Right hindlimb (tissue), 1 donor: ENCODE measurements at regions not wholly inside any gene's neighbourhood (a gene's known extent, or its start where the extent isn't known, plus 50 kb on each side); places are given as distances from the start of the nearest gene placed in this dataset.

Source experiments
- DNase-seq: peaks from one replicate; pipeline ENCODE4 v3.0.0-alpha.2; 2018

DNA sequence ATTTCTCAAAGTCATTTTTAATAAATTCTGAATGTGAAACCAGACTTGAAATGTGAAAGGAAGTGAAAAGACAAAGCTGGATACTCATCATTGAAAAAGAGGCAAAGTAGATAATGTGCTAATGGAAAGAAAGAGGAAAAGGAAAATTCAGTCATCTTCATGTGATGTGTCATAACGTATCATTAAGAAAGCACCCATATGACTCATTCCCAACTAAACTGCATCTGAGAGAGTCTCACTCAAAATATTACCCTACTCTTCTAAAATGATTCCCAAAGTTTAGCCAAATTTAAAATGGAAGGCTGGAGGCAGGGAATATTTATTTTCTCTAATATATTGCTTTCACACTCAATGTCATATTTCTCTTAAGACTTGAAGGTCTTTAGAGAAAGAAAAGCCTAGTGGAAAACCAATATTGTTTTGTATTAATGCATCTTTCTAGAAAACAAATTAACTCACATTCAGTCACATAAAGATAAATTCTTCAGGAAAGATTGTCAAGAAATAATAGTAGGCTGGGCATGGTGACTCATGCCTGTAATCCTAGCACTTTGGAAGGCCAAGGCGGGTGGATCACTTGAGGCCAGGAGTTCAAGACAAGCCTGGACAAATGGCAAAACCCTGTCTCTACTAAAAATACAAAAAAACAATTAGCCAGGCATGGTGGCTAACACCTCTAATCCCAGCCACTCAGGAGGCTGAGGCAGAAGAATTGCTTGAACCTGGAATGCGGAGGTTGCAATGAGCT lies 129.9 kb downstream of the SLC30A10 start:
- DNase-seq, result no peak

DNA sequence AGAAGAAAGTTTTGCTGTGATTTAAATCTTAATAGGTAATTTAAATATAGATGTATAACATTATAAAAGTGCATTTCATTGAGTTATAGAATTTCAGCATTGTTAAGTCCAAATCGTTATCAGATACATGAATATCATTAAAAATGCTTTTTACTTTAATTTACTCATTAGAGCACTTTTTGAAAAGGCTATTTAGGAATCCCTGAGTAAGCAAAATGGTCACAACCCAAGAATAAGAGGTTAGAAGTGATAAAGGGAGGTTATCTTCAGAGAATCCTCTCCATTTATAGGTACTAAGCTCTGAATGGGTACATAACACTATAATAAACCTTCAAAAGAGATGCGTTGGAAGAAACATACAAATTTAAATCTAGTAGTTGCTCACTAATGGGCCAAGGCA lies 130.7 kb downstream of the SLC30A10 start:
- DNase-seq, result no peak

DNA sequence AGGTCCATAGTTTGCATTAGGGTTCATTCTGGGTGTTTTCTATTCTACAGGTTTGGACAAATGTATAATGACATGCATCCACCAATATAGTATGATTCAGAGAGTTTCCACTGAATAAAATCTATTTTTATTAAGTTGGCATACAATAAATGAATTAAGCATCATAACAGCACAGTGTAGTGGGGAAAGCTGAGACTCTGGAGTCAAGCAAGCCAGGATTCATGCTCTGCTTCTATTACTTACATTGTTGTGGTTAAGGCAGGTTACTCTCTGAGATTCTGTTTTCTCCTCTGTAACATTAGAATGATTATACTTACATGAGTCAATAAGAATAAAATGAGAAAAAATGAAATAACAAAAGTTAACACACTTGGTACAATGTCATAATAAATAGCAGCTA lies 131.3 kb downstream of the SLC30A10 start:
- no peak for DNase-seq

DNA sequence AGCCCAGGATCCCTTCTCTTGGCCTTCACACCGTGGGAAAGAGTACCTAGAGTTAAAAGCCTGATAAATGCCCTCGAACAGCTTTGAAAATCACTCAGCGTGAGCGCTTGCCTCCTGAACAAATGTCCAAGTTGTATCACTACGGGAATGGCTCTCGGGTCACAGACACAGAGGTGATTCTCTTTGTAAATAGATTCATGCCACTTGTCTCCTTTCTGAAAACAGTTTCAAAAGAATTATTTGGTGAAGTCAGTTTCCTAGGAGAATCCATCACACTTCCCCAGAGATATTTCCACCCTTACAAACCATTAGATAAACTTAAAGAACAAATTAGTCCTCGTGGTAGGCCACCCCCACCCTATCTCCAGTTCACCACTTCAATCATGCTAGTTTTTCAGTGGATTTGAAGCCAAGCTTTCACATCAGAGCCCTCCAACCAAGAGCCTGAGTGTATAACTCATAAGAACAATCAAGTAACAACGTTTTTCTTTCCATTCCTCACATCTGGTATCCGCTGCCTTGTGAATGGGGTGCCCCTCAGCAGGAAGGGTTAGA lies 132.9 kb downstream of the SLC30A10 start:
- DNase-seq, result no peak

DNA sequence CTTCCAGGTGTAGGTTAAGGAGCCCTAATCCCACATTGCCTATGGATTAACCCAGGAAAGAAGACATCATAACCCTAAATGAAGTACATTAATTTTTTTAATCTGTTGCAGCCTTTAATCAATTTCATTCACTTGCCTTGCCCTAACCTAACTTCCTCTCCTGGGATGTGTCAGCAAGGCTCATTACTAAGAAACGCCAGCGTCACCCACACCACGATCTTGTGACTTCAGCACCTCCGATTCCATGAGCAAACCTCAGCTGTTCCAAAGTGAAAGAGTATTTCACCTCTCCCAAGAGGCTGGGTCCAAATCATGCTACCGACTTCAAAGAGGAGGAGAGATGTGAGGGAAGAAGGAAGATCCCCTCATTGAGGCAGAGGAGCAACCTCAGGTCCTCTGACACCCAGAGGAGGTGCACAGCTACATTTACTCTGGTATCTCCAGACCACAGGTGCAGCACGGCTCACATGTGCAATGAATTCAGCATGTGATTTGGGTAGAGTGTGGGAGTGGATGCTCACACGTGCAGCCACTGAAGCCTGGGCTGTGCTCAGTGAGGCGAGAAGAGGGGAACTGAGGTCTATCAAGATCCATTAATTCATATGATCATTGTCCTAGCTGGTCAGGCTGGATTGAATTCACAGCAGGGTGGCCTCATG lies 134.1 kb downstream of the SLC30A10 start:
- DNase-seq, result no peak

DNA sequence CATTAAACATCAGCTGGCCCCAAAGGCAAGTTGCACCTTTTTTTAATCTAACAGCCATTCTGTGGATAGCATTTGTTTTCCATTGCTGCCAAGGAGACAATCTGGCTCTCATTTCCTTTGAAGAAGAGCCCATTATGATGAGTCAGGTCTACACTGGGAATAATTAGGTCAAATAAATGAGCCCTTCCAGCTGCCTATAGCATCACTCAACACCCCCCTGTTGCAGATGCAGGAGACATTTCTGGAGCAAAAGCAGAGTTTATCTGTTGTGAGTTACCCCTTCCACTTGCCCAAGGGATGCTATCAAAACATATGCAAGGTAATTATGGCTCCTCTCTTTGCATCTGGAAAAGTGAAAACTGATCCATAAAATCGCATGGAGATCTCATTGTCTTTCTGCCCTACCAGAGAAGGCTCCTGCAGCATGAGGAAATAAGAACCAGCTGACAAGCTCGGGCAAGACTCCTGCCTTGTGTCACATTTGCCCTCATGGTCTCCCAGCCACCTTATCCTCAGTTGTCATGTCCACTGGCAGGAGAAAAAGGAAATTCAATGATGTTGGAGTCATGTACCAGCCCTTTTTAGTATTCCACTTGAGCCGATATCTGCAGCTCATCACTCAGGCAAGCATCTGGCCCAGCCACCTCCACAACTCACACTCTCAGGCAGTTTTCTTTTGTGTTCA lies 135.9 kb downstream of the SLC30A10 start:
- peak; percentile 50 for DNase-seq

DNA sequence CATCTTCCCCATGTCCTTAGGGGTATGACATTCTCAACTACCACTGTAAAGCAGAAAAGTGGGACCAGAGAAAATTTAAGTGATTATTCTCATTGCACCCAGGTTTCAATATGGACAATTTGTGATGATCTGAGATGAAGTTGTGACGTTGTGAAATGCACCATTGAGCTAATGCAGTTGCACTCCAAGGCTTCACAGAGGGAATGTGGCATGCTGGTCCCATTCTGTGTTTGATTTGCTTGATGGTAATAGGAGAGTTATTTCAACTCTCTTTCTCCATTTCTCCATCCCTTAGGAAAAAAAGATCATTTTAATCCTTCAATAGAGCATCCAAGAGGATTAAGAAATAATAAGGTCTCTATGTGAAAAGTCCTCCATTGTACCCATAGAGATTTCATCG lies 136.6 kb downstream of the SLC30A10 start:
- no peak for DNase-seq

DNA sequence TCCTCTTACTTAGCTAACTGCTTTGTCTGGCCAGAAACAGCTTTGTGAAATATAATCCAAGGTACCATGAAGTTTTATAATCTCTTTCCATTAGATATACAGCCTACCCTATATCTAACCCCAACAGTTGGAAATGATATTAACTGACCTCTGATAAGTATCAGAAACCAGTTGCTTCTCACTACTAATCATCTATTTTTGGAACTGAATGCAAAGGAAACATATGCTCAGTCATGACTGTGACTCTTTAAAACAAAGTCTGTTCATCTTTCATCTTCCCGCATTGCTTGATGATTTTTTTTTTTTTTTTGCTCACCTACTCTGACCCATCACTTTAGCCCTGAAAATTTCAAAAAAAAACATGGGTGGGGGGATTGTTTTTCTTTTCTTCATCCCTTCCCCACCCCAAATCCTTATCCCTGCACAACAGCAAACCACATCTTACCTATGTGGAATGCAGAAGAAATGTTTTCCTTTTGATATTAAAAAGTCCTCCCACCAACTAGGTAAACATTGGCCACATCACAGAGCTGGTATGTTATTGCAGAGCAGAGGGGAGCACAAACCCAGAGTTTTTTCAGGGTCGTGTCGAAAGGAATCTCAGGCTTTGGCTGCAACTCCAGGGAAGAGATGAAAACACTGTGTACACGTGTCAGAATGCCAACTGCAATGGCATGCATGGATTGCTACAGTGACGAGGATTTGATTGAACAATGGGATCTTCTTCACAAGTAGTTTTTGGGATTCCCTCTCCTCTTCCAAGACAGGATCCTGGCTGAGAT lies 137.3 kb downstream of the SLC30A10 start:
- no peak for DNase-seq

DNA sequence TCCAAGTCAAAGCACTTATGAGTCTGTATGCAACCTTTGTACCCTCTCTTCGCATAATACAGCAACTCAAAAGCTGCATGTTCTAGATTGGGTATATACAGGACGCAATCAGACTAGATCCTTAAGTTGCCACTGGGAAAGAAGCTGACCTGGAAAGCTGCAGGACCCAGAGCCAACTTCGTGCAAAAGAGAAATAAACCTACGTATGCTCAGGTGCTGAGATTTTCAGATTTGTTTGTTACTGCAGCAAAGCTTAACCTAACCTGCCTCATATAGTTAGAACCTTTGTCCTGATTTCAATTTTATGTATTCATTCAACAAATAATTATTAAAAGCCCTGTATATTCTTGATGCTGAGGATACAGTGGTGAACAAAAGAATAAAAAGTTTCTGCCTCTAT lies 139.7 kb downstream of the SLC30A10 start:
- no peak for DNase-seq

DNA sequence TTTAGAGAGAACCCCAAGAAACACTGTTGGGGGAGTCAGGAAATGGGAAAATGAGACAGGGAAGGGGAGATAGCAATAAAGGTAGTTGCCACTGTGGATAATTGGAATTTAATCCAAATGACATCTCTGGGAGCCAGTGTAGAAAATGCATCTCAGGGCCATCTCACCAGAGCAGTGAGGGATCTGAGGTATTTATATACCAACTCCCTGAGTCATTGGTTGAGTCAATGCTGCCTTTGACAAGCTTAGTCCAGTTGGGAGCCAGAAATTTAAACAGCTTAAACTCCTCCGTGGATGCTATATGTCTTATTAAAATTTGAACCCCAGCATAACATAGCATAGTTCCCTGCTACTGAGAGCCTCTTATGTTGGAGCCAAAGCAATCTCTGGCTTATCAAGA lies 140.3 kb downstream of the SLC30A10 start:
- no peak for DNase-seq

DNA sequence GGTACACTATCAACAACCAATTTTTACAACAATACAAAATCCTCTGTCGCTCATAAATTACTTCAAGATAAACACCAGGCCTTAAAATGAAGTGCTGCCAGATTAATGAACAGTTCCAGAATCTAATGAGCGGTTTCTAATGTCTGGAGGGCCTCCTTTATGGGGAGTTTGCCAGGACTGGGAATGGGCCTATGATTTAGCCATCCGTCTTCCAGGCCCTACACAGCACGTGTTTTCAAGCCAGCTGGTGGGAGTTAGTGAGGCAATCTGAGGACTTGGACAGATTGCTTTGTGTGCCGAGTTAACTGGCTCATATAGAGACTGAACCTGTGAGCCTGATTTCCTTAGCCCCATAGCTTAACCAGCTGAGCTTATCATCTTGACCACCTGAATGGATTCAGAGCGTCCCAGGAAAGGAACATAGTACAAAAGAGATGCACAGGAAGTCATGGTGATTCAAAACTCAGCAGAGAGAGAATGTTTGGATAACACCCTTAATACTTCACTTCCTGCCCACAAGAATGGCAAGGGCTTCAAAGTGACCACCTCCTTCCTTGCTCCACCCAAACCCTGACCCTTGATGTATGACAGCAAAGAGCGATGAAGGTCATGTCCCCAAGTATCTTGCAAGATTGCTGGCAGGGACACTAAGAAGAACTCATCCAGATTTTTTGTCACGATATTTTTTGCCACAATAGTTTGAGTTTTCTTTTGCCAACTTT lies 143.5 kb downstream of the SLC30A10 start:
- no peak for DNase-seq

DNA sequence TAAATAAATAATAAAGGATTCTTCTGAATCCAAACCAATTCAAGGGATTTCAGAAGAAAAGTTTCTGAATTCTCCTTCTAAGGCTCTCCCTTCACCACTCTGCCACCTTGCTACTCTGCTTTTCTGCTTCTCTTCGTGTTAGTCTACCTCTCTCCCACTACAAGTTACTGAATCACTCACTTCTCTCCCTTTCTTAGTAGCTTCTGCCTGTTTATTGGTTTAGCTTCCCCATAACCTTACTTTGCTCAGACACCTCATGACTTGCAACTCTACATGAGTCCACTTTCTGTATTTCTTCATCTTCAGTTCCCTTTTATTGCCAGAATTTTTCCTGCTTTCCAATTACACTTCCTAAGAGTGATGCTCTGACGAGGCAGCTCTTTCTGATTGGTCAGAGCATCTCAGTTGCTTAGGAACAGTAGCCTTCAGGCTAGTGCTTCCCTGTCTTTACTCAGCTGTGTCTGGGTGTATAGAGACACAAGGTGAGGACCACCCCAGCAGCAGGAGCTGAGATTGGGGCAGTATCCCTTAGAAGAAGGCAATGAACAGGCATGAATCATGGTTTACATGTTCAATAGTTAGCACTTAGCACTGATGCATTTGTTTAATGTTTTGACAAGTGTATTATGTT lies 144.6 kb downstream of the SLC30A10 start:
- no peak for DNase-seq

DNA sequence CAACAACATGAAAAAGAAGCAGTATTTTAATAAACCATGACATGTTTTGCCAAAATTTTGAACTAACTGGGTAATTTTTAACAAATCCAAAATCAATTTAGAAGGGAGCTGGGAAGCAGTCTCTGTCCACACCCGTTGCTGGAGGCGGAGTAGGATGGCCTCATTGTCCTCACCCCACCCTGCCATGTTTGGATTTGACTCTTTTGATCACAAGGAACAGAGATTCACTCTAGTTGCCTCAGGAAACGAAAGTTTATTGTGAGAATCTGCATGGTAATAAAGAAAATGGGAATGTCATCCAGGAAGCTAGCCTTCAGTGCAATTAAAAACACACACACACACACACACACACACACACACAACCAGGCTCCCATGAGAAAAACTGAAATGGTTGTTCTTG lies 145.4 kb downstream of the SLC30A10 start:
- no peak for DNase-seq

DNA sequence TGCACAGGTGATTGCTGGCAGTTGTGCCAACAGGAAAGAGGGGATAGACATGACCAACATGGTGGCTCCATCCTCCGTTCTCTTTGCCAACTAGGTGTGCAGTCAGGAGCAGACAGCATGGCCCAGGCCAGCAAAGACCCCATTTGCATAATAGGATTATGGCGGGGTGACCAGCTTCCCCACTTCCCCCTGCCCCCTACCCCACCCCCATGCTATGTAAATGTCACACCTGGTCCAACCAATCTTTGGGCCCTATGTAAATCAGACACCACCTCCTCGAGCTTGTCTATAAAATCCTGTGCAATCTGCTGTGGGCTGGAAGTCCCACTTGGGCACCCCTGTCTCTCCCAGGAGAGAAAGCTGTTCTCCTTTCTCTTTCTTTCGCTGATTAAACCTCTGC lies 146.0 kb downstream of the SLC30A10 start:
- DNase-seq, result no peak

DNA sequence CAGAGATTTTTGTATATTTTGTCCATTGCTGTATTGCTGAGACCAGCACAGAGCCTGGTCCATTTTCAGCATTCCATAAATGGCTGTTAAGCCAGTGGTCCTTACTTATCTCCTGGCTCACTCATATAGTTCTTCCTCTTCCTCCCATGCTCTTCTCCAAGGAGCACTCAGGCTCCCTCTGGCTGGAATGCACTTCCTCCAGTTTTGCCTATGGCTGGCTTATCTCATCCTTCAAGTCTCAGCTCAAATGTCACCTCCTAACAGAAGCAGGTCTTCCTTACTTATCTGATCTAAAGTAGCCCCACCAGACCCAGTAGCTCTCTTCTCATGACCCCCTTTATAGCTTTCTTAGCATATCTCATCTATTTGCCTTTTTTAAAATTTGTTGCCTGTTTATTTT lies 146.9 kb downstream of the SLC30A10 start:
- DNase-seq, result no peak

DNA sequence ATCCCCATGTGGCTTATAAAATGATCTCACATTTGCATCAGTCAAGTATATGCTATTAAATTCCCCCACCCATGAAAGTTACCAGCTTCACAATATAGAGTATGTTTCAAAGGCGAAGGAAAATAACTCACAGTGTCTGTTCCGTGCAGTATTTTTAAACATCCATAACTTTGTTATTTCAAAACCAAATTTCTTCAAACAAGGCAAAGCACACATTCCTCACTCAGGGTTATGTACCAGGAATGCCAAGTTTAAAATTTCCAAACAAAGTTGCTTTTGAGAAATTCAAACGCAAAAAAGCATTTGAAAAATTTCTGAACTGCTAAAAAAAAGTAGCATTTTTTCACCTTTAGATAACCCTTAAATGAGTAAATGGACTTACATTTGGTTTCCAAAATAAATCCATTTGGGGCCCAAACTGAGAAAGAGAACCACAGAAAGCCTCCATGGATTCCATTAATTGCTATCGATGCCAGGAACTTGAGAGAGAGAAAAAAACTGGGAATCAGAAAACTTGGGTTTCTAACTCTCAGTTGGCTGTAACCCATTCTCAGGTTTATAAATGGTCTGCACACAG lies 149.5 kb downstream of the SLC30A10 start:
- no peak for DNase-seq

DNA sequence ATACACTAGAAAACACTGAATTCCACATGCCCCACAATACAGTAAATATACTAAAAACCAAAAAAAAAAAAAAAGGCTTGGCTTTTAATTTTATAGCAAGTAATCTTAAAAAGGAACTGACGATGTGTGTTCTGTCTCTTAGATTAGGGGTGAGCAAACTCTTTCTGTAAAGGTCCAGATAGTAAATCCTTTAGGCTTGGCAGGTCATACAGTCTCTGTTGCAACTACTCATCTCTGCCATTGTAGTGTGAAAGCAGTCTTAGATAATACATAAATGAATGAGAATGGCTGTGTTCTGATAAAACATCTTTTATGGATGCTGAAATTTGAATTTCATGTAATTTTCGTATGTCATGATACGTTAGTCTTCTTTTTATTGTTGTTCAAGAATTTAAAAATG lies 150.2 kb downstream of the SLC30A10 start:
- no peak for DNase-seq

DNA sequence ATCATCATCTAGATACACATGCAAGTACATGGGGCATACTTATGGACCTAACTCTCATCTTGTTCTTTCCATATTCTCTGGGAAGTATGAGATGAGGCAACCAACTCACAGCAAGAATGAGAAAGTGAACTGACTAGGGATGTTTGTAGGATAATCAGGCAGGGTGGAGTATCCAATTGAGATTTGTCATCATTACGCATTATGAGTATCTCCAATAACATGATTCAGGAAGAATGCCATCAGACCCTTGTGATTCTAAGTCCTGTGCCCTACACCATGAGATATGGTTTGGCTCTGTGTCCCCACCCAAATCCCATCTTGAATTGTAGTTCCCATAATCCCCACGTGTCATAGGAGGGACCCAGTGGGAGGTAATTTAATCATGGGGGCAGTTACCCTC lies 154.0 kb downstream of the SLC30A10 start:
- DNase-seq, result no peak

DNA sequence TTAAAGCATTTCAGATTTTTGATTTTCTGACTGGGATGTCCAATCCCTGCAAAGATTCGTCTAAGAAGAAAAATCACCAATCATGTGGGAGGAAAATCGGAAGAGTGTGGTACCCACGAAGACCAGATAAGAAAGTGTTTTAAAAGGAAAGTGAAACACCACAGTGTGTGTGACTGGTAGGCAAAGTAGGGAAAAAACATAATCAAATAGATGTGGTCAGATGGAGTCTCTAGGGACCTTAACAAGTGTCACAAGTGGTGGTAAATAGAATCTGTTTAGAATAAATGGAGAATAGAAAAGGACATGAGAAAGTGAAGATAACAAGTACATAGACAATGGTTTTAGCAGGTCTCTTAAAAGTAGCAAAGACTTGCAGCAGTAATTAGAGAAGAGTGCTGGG lies 154.6 kb downstream of the SLC30A10 start:
- DNase-seq, result no peak

DNA sequence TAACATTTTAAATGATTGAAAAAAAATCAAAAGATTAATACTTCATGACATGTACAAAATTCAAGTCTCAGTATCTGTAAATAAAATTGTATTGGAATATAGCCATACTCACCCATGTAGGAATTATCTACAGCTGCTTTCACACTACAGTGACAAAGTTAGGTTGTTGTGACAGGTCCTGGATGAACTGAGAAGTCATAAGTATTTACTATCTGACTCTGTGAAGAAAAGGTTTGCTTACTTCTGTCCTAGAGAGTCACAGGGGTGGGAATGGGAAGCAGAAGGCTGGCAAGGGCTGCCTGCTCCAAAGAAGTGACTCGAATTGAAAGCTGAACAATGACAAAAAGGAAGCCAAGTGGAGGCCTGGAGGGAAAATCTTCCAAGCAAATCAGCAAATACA lies 155.2 kb downstream of the SLC30A10 start:
- DNase-seq, result no peak

DNA sequence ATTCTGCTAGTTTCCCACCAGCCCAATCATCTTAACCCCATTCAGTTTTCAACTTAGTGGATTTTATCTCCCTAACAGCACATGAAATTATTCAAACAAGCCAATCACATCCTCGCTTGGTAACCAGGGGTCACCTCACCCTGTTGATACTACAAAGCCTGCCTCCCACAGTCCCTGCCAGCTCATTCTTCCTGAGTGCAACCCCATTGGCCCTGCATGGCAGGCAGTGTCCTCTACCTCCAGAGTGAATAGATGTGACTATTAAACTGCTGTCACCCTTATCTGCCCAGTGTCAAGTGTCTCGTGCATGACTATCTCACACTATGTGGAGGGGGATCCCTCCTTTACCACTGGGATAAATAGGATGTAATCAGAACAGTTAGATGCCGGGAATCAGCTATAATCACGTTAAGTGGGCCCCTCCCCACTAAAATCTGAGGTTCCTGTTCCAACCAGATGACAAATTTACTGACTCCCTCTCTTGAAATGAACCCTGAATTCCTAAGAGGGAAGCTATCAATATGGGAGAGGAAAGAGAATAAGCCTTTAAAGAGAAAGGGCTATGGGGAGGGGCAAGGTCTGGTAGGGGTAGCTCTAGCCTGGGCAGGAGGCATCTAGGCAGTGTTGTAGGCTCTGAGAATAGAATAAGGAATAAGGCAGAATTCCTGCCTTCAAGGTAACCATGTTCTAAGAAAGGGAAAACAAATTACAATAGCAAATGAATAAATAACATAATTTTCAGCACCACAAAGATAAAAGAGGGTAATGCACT lies 155.9 kb downstream of the SLC30A10 start:
- no peak for DNase-seq
